A673 (cell line): ENCODE measurements at regions not wholly inside any gene's neighbourhood (a gene's known extent, or its start where the extent isn't known, plus 50 kb on each side); places are given as distances from the start of the nearest gene placed in this dataset.

Source experiments
- CTCF ChIP-seq: fragments of 300-800, 200-600 bp; sonication (generic); conservative IDR thresholded peaks from 2 replicates; pipeline ENCODE4 v1.5.1; 2017; ENCODE audit warnings: low read depth, mild to moderate bottlenecking, antibody characterized with exemption, low read length, moderate library complexity, mixed read lengths
- EZH2 ChIP-seq: fragments of 200-600 bp; sonication (generic); IDR thresholded peaks from 2 replicates; pipeline ENCODE4 v1.6.1; 2017; ENCODE audit warnings: borderline replicate concordance, low read depth, mild to moderate bottlenecking, mixed read lengths, antibody characterized with exemption, low read length; ENCODE audit not compliant: poor library complexity, severe bottlenecking

- no peak for TF ChIP-seq CTCF
- TF ChIP-seq EZH2 = no peak
Measured at GRCh38 chr16:85541181-85541580, 71.9 kb upstream of the GSE1 start.
